Adrenal gland (tissue), 9 donors: ENCODE measurements at regions not wholly inside any gene's neighbourhood (a gene's known extent, or its start where the extent isn't known, plus 50 kb on each side); places are given as distances from the start of the nearest gene placed in this dataset.

Experiments
- DNase-seq, 7 donors: peaks; one replicate each; pipeline ENCODE4 v3.0.0-alpha.2; 2019 to 2020
- H3K27ac ChIP-seq, 5 donors: fragments of 200-600 bp; sonication (generic) in 4 of 5; 1 replicate in 3 of 5; 2 replicates in 2 of 5; pipeline versions ENCODE4 v1.5.1 to v1.8.0; 2016 to 2020; ENCODE audit warnings: mild to moderate bottlenecking in 1 of 5
- H3K27me3 ChIP-seq: fragments of 200-600 bp; 2 replicates; pipeline ENCODE4 v1.8.0; 2021
- H3K36me3 ChIP-seq, 2 donors: fragments of 200-600 bp; replicated peaks in 1 of 2; 1 replicate in 1 of 2; 2 replicates in 1 of 2; pipeline versions ENCODE4 v1.5.1 to v1.8.0; 2018 to 2022
- H3K4me1 ChIP-seq, 2 donors: fragments of 200-600 bp; replicated peaks in 1 of 2; 1 replicate in 1 of 2; 2 replicates in 1 of 2; pipeline versions ENCODE4 v1.5.1 to v1.8.0; 2018 to 2021
- H3K4me3 ChIP-seq, 4 donors: fragments of 200-600 bp; sonication (generic) in 3 of 4; one replicate each; pipeline ENCODE4 v1.5.1; 2016 to 2018
- H3K9me3 ChIP-seq, 3 donors: fragments of 200-600 bp; sonication (generic) in 1 of 3; replicated peaks in 1 of 3; 1 replicate in 2 of 3; 2 replicates in 1 of 3; pipeline versions ENCODE4 v1.5.1 to v1.8.0; 2016 to 2021
- POLR2A ChIP-seq, 2 donors: fragments of 450-650 bp; IDR thresholded peaks; one replicate each; pipeline ENCODE4 v1.6.1; 2017; ENCODE audit warnings: antibody characterized with exemption in 2 of 2, mild to moderate bottlenecking in 2 of 2, moderate library complexity in 1 of 2
- WGBS, 4 donors: extraction: QIAGEN DNeasy Blood & Tissue Kit in 2 of 4; methylation state at CpG; one replicate each; pipeline versions ENCODE4 v1.1.5 to v1.1.7; 2013 to 2017; 5-methylcytosine and 5-hydroxymethylcytosine counted together
- intact Hi-C, 2 donors: fragments of 100-400 bp; cut with DNase I; formaldehyde crosslinking; loops; one replicate each; pipeline versions ENCODE4 v1.14.1 to v1.15.0; 2022 to 2023
- TF ChIP-seq, protein P1 (sequence below), 6 experiments: fragments of 450-650 bp in 4 of 6; fragments of 200-600 bp in 2 of 6; sonication (generic) in 1 of 6; IDR thresholded peaks; 1 replicate in 5 of 6; 2 replicates in 1 of 6; pipeline versions ENCODE4 v1.5.1 to v1.8.0; 2016 to 2021; ENCODE audit warnings: antibody characterized with exemption in 6 of 6, mild to moderate bottlenecking in 2 of 6, moderate library complexity in 1 of 6
- donor health status: healthy with polysubstance abuse.
- donor health status: Bipolar disorder and iron deficiency.
- donor health status: DM: yes; HTN: yes; CAD: no.
- donor health status: DM: no; HTN: no; CAD: no.
- donor health status: DM: no; HTN: no; CAD: no.

DNA sequence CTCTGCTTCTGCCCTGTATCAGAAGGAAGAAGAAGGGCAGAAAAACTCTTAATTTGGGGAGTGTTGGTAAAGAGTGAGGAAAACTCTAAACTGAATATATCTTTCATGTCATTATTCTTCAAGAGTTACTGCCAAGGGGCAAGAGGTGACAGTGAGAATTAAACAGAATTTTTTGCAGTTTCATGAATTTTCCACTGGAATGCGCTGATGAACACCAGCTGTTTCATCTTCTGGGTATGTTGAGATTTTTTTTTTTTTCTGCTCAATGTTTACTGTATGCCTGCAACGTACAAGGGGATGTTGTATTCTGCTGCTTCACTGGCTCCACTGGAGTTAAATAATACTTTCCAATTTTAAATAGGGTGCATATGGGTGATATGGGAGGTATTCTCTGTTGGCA, 117.8 kb downstream of the FAM76B start:
- intact Hi-C loops = no loop called here
- DNase-seq = no peak

DNA sequence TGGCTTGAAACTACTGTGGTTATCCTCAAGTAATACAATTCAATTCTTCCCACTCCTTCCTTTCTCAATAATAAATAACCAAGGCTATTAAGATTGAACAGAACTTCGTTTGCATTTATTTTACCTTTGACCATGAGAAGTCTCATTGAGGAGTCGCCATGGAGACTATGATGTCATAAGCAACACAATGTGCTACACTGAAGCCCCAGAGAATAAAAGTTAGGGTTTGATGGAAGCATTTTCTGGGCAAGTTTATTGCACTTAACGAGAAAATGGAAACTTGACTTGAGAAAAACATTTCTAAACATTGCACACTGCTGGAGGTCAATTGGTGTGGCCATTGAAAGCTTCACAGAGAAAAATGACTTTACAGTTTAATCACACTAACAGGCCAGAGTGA, 121.5 kb downstream of the FAM76B start:
- no peaks in the 10 kb centered on the region for H3K36me3 ChIP-seq
- no peak overlapping the region for H3K4me3 ChIP-seq
- 61 to 70% (median 62%) methylated on average over 3 of the region's 3 CpGs for WGBS, 4 donors
- intact Hi-C loops = no loop called here
- H3K9me3 ChIP-seq = no peaks in the 10 kb centered on the region
- no peak overlapping the region for H3K27ac ChIP-seq
- TF ChIP-seq, protein P1, sequence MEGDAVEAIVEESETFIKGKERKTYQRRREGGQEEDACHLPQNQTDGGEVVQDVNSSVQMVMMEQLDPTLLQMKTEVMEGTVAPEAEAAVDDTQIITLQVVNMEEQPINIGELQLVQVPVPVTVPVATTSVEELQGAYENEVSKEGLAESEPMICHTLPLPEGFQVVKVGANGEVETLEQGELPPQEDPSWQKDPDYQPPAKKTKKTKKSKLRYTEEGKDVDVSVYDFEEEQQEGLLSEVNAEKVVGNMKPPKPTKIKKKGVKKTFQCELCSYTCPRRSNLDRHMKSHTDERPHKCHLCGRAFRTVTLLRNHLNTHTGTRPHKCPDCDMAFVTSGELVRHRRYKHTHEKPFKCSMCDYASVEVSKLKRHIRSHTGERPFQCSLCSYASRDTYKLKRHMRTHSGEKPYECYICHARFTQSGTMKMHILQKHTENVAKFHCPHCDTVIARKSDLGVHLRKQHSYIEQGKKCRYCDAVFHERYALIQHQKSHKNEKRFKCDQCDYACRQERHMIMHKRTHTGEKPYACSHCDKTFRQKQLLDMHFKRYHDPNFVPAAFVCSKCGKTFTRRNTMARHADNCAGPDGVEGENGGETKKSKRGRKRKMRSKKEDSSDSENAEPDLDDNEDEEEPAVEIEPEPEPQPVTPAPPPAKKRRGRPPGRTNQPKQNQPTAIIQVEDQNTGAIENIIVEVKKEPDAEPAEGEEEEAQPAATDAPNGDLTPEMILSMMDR (IDR thresholded peaks at IDR 0.05) = no peak
- no peak for TF ChIP-seq POLR2A (IDR thresholded peaks at IDR 0.05)
- H3K27me3 ChIP-seq = no peaks in the 10 kb centered on the region
- no peaks in the 10 kb centered on the region for H3K4me1 ChIP-seq
- no peak for DNase-seq

More for the DNA sequence above, 117.8 kb downstream of the FAM76B start:
- Histone ChIP-seq H3K4me3 (no peak overlapping the region), H3K27ac (no peak overlapping the region), H3K36me3 (no peaks in the 10 kb centered on the region), H3K27me3 (no peaks in the 10 kb centered on the region), H3K9me3 (no peaks in the 10 kb centered on the region), H3K4me1 (no peaks in the 10 kb centered on the region)
- no peak for TF ChIP-seq POLR2A (IDR thresholded peaks at IDR 0.05)
- TF ChIP-seq, protein P1 (IDR thresholded peaks at IDR 0.05) = no peak
- WGBS, 4 donors = 25 to 36% (median 32%) methylated on average over 2 of the region's 2 CpGs

DNA sequence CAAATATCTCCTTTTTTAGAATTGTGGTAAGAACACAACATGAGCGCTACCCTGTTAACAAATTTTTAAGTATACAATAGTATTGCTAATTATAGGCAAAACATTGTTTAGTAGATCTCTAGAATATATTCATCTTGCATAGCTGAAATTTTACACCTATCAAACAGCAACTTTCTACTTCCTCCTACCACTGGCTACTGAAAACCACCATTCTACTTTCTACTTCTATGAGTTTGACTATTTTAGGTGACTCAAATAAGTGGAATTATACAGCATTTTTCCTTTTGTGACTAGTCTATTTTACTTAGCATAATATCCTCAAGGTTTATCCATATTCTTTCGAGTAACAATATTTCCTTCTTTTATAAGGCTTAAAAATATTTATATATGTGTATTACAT, 128.4 kb downstream of the FAM76B start:
- H3K27me3 ChIP-seq = no peaks in the 10 kb centered on the region
- H3K36me3 ChIP-seq = no peaks in the 10 kb centered on the region
- no peaks in the 10 kb centered on the region for H3K9me3 ChIP-seq
- no peak overlapping the region for H3K4me3 ChIP-seq
- 95 to 98% (median 97%) methylated on average over 2 of the region's 2 CpGs for WGBS, 4 donors
- intact Hi-C loops = no loop called here
- H3K4me1 ChIP-seq = no peaks in the 10 kb centered on the region
- DNase-seq = no peak
- TF ChIP-seq, protein P1 (IDR thresholded peaks at IDR 0.05) = no peak
- no peak for TF ChIP-seq POLR2A (IDR thresholded peaks at IDR 0.05)
- no peak overlapping the region for H3K27ac ChIP-seq

DNA sequence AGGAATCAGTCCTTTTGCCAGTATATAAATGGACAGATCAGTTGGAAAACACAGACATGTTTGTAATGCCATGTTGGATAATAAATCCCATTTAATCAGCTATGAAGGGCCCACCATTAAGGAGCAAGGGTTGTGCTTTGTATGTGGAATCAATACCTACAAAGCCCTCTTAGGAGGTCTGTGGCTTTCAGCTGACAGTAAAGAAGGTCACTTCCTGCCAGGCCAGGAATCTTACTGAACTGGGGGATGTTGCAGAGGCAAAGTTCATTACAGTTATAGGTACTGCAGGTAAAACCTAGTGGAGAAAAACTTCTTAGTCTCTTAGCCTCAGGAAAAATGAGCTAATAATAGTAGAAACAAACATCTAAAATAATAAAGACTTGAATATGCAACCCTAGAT, 129.5 kb downstream of the FAM76B start:
- Histone ChIP-seq H3K27ac (no peak overlapping the region), H3K9me3 (no peaks in the 10 kb centered on the region), H3K4me3 (no peak overlapping the region), H3K4me1 (no peaks in the 10 kb centered on the region), H3K27me3 (no peaks in the 10 kb centered on the region), H3K36me3 (no peaks in the 10 kb centered on the region)
- no peak for DNase-seq
- TF ChIP-seq, protein P1 (IDR thresholded peaks at IDR 0.05) = no peak
- no peak for TF ChIP-seq POLR2A (IDR thresholded peaks at IDR 0.05)
- intact Hi-C loops = no loop called here
